ENCODE measurements at regions not wholly inside any gene's neighbourhood (a gene's known extent, or its start where the extent isn't known, plus 50 kb on each side); places are given as distances from the start of the nearest gene placed in this dataset.
"Not testable (repeated sequence)": the region's sequence is repeated elsewhere in the genome, so short reads cannot be mapped to it uniquely, and the experiment has no call there.

DNA sequence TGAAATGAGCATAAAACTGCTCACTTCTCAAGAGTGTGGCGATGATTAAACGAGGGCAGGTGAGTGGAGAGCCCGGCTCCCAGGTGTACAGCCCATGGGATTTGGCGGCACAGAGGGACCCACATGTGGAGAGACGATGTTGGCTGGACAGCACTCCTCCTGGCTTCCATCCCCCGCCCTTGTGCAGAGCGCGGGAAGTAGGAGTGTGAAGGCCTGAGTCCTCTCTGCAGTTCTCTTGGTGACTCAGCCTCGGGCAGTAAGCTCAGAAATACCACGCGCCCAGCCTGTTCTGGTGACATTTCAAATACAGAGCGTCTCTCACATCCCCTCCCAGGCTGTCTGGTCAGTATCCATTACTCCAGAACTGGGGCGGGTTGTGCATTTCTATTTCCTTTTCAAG is 94.2 kb upstream of the SRSF6 start:
- no peak for DNase-seq

- no peak for DNase-seq
These were observed 96.2 kb upstream of the SRSF6 start for GRCh38 chr20:43361526-43361925.

DNA sequence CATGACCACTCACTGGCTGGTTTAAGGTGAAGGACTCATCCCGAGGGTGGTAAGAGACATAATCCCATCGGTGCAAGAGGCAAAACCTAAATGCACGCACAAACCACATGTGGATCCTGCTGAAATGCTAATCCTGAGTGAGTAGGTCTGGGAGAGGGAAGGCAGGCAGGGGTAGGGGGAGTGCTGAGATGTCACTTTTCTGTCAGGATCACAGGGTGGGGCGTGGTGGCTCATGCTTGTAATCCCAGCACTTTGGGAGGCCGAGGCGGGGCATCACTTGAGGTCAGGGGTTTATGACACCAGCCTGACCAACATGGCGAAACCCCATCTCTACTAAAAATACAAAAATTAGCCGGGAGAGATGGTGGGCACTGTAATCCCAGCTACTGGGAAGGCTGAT is 97.7 kb upstream of the SRSF6 start:
- no peak for DNase-seq

DNA sequence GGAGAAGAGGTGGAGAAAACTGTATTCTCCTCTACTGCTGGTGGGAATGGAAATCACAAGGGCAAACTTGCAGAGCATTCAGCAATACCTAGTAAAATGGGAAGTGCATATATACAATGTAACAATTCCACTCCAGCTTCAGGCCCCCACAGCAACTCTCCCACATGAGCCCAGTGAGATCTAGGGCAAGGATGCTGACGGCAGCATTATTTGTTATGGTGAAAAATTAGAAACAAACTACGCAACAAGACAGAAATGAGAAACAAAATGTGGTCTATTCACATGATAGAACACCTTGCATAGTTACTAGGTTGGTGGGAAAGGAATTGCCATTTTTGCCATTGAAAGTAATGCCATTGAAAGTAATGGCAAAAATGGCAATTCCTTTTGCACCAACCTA is 98.9 kb upstream of the SRSF6 start:
- DNase-seq, result no peak

- DNase-seq, result no peak
These were observed 100.3 kb upstream of the SRSF6 start for GRCh38 chr20:43357352-43357751.

GRCh38 chr20:43355610-43356009 is 102.1 kb upstream of the SRSF6 start:
- DNase-seq, result no peak

- DNase-seq, result no peak
These were observed 104.7 kb upstream of the SRSF6 start for GRCh38 chr20:43352996-43353395.

GRCh38 chr20:43350694-43351093 is 107.0 kb upstream of the SRSF6 start:
- not testable (repeated sequence) for DNase-seq

DNA sequence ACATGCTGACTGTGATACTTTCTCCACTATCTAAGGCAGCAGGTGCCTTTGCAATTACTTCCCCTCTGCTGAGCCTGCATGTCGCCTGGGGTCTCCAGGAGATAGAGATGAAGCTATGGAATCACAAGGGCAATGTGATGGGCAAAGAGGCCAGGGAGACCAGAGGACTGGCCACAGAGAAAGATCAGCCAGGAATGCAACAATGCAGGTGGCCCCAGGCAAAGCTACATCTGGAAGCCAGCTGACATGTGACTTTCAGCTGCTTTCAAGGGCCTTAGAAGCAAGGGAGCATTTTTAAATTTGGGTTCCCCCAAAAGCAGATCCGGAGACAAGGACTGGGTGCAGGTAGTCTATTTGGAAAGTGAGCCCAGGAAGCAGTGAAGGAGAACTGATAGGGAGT is 107.9 kb upstream of the SRSF6 start:
- DNase-seq, result no peak

GRCh38 chr20:43347839-43348238 is 109.9 kb upstream of the SRSF6 start:
- not testable (repeated sequence) for DNase-seq

DNA sequence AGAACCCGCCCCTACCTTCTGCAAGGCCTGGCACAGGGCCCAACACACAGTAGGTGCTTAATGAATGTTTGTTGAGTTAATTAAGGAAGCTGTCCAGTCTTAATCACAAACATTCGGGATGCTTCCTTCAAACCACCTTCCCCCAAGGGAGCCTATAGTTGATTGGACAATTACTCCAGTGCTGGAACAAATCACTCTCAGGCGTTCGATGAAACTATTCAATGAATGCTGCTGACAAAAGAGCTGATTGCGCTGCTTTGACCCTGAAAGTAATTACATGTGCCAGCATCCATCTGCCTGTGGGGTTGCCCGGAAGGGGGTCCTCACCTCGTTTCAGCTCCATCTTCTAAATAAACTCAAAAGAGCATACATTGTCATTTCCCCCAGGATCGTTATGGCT is 112.0 kb upstream of the SRSF6 start:
- DNase-seq, result no peak

DNA sequence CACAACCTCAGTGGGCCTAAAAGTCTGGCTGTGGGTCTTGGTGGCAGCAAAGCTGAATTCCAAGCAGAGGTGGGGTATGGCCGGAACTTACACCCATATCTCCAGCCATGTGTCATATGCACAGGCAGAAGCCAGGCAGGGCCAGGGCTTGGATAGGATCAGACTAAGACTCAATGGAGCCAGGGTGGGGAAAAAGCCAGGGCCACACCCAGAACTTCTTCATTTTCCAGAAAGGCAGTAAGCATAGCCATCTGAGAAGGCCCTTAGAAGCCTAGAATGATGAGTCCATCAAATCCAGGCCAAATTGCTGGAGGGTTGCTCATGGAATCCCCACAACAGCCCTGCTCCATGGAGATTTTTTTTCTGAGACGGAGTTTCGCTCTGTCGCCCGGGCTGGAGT is 116.2 kb upstream of the SRSF6 start:
- no peak for DNase-seq

DNA sequence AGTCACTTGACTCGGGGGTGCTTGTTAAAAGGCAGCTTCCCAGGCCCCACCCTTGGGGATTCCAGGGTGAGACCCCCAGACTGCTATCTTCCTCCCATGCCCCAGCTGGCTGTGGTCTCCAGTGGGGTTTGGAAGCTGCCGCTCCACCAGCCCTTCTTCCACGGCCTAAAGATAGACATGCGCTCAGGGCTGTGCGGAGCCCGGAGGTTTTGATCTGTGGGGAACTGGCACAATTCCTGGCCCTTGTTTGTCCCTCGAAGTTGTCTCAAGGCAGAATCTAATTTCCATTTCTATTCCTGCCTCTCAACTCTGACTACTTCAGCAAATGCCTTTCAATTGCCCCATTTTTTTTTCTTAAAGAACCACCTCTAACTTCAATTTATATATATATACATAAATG is 120.7 kb upstream of the SRSF6 start:
- no peak for DNase-seq

- DNase-seq, result no peak
These were observed 123.6 kb upstream of the SRSF6 start for GRCh38 chr20:43334080-43334479.

DNA sequence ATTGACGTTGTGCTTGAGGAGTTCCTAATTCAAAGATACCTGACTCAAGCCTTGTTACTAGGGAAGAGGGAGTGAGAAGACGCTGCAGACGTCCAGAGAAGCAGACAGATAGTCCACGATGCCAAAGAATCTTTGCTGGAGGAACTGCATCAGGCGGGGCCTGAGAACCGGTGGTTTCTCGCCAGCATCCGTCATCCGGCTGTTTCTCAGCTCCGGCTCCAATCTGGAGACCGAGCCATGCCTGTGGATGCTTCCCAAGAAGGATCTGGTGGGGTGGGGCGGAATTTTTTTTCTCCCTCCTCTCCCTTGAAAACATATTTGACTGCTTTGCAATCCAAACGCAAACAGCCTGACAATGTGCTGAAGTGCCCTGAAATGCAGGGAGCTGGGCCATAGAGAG is 125.8 kb upstream of the SRSF6 start:
- no peak for DNase-seq

DNA sequence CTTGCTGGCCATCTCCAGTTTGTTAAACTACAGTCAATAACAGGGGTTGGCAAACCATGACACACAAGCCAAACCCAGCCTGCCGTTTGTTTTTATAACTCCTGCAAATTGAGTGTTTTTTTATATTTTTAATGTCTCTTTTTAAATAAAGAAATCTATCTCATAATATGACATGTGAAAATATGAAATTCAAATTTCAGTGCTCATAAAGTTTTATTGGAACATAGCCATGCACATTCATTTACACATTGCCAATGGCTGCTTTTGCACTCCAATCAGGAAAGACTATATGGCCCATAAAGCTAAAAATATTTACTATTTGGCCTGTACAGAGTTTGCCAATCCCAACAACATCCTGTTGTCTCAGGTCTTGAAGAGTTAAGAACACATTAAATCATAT is 129.0 kb upstream of the SRSF6 start:
- DNase-seq, result no peak

DNA sequence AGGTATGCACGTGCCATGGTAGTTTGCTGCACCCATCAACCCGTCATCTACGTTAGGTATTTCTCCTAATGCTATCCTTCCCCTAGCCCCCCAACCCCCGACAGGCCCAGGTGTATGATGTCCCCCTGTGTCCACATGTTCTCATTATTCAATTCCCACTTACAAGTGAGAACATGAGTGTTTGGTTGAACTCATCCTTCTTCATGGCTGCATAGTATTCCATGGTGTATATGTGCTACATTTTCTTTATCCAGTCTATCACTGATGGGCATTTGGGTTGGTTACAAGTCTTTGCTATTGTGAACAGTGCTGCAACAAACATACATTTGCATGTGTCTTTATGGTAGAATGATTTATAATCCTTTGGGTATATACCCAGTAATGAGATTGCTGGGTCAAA is 130.5 kb upstream of the SRSF6 start:
- DNase-seq, result not testable (repeated sequence)

- no peak for DNase-seq
These were observed 131.8 kb upstream of the SRSF6 start for GRCh38 chr20:43325926-43326325.

- no peak for DNase-seq
These were observed 133.9 kb upstream of the PTPRT start for GRCh38 chr20:43323592-43323991.

GRCh38 chr20:43322851-43323250 is 133.1 kb upstream of the PTPRT start:
- DNase-seq, result no peak

- DNase-seq, result no peak
These were observed 130.8 kb upstream of the PTPRT start for GRCh38 chr20:43320536-43320935.

GRCh38 chr20:43318755-43319297 is 129.1 kb upstream of the PTPRT start:
- DNase-seq, result no peak

DNA sequence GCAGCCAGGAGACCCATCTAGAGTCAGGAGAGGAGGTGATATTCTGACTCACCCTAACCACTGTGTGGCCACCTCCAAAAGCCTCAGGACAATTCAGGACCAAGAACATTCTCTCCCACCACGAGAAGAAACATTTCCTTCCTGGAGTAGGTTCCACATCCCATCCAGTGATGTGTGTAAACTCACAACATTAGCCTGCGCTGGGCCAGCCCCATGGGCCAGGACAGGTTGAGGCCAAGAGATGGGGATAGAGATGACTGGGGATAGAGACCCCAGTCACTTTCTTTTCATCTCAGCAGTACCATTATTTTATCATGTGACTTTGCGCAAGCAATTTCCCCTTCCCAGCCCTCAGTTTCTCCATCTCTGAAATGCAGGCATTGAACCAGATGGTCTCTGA is 126.6 kb upstream of the PTPRT start:
- DNase-seq, result no peak

- DNase-seq, result no peak
These were observed 119.6 kb upstream of the PTPRT start for GRCh38 chr20:43309266-43309665.

- no peak for DNase-seq
These were observed 117.1 kb upstream of the PTPRT start for GRCh38 chr20:43306837-43307236.

DNA sequence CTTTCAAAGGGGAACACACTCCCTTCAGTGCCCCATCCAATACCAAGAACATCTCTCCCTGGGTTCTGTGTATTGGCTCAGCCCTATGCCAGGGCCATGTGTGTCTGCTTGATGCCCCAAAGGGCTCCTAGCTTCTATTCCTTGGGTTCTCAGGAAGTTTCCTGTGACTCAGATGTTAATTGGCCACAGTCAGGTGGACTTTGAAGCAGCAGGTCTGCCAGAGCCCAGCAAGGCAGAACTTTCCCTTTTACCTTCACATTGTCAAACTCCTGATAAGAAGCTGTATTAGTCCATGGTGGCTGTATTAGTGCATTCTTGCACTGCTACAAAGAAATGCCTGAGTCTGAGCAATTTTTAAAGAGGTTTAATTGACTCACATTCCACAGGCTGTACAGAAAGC is 116.0 kb upstream of the PTPRT start:
- DNase-seq, result no peak
